Prostate gland (tissue), 2 donors: ENCODE measurements at regions not wholly inside any gene's neighbourhood (a gene's known extent, or its start where the extent isn't known, plus 50 kb on each side); places are given as distances from the start of the nearest gene placed in this dataset.

Experiments used
- DNase-seq: peaks from one replicate; pipeline ENCODE4 v3.0.0-alpha.2; 2019; ENCODE audit warnings: low spot score
- H3K27ac ChIP-seq, 2 donors: fragments of 200-600 bp; sonication (generic); 2 replicates each; pipeline ENCODE4 v1.5.1; 2017 to 2019
- H3K27me3 ChIP-seq: fragments of 200-600 bp; sonication (generic); replicated peaks from 2 replicates; pipeline ENCODE4 v1.5.1; 2019; ENCODE audit not compliant: insufficient read depth
- H3K36me3 ChIP-seq, 2 donors: fragments of 200-600 bp; sonication (generic); 1 replicate in 1 of 2; 2 replicates in 1 of 2; pipeline versions ENCODE4 v1.5.1 to v1.8.1; 2017 to 2019
- H3K4me1 ChIP-seq: fragments of 200-600 bp; sonication (generic); replicated peaks from 2 replicates; pipeline ENCODE4 v1.5.1; 2019
- H3K4me3 ChIP-seq, 2 donors: fragments of 200-600 bp; sonication (generic); 2 replicates each; pipeline ENCODE4 v1.5.1; 2017 to 2019
- H3K9me3 ChIP-seq: fragments of 200-600 bp; sonication (generic); 2 replicates; pipeline ENCODE4 v1.5.1; 2017
- POLR2A ChIP-seq: fragments of 450-650 bp; IDR thresholded peaks from one replicate; pipeline ENCODE4 v1.6.1; 2016; ENCODE audit warnings: antibody characterized with exemption, mild to moderate bottlenecking
- POLR2AphosphoS5 ChIP-seq: sonication (generic); formaldehyde crosslinking; IDR thresholded peaks from one replicate; pipeline ENCODE4 v1.6.1; 2017; ENCODE audit warnings: antibody characterized with exemption
- WGBS: methylation state at CpG from one replicate; pipeline ENCODE4 v1.1.5; 2018; 5-methylcytosine and 5-hydroxymethylcytosine counted together
- intact Hi-C: fragments of 100-400 bp; cut with DNase I; formaldehyde crosslinking; loops from one replicate; pipeline ENCODE4 v1.14.2; 2022
- TF ChIP-seq, protein P1 (sequence below), 4 experiments: fragments of 200-600 bp in 2 of 4; fragments of 450-650 bp in 2 of 4; sonication (generic) in 2 of 4; IDR thresholded peaks; 1 replicate in 3 of 4; 2 replicates in 1 of 4; pipeline ENCODE4 v1.5.1; 2016 to 2019; ENCODE audit warnings: antibody characterized with exemption in 4 of 4, mild to moderate bottlenecking in 2 of 4, moderate library complexity in 2 of 4

DNA sequence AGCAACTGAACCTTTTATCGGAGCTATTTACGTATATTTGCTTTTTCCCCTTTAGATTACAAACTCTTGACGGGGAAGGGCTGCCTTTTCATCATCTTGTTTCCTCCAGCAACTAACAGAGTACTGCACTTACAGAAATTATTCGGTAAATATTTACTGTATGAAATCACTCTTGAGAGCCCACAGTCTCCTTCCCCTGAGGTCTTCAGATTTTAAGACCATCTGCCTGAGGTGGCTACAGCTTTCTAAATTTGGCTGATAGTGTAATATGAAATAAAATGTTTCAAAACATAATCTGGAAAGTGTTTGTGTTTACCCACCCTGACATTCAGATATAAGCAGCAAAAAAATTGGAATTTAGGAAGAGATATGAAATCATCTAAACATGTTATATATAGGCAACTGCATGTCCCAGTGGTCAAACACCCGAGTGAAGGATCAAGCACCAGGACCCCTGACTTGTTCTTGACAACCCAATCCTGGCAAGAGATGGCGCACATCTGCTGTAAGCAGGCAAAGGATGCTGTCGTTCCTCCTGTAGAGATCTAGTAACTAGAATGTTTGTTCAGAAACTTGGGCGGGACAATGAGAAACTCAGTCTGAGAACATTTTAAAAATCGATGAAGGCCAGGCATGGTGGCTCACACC is 60.9 kb downstream of the SIPA1L2 start:
- intact Hi-C loops = no loop called here
- Histone ChIP-seq H3K9me3 (no peaks in the 10 kb centered on the region), H3K4me1 (no peaks in the 10 kb centered on the region), H3K27ac (no peak overlapping the region), H3K36me3 (no peaks in the 10 kb centered on the region), H3K4me3 (no peak overlapping the region), H3K27me3 (no peaks in the 10 kb centered on the region)
- no peak for DNase-seq
- no peak for TF ChIP-seq POLR2A
- TF ChIP-seq, protein P1, sequence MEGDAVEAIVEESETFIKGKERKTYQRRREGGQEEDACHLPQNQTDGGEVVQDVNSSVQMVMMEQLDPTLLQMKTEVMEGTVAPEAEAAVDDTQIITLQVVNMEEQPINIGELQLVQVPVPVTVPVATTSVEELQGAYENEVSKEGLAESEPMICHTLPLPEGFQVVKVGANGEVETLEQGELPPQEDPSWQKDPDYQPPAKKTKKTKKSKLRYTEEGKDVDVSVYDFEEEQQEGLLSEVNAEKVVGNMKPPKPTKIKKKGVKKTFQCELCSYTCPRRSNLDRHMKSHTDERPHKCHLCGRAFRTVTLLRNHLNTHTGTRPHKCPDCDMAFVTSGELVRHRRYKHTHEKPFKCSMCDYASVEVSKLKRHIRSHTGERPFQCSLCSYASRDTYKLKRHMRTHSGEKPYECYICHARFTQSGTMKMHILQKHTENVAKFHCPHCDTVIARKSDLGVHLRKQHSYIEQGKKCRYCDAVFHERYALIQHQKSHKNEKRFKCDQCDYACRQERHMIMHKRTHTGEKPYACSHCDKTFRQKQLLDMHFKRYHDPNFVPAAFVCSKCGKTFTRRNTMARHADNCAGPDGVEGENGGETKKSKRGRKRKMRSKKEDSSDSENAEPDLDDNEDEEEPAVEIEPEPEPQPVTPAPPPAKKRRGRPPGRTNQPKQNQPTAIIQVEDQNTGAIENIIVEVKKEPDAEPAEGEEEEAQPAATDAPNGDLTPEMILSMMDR (IDR thresholded peaks at IDR 0.05) = no peak
- no peak for TF ChIP-seq POLR2AphosphoS5
- 80% methylated on average over 9 of the region's 9 CpGs for WGBS

DNA sequence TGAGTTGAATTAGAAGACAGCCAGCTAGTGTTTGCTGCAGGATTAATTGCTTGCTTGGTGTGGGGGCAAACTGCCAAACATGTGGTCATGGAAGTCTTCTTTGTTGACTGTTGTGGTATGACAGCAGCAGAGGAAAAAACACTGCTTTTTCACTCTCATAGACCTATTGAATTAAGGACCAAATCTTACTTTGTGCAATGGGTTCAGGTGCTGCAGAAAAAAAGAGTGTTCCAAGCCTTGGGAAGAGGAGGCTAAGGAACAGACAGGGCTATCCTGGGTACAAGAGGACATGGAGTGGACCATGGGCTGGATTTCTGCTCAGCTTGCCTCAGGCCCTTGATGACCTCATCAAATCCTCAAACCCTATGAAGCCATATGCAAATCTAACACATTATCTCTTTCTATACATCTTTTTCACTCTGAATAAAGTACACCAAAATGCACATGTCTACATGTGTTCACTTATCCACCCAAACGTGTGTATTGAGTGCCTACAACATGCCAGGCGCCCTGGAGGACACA is 61.5 kb downstream of the SIPA1L2 start:
- Histone ChIP-seq H3K4me3 (no peak overlapping the region), H3K36me3 (no peaks in the 10 kb centered on the region), H3K4me1 (no peaks in the 10 kb centered on the region), H3K9me3 (no peaks in the 10 kb centered on the region), H3K27me3 (no peaks in the 10 kb centered on the region), H3K27ac (no peak overlapping the region)
- TF ChIP-seq POLR2A (no peak), POLR2AphosphoS5 (no peak)
- TF ChIP-seq, protein P1 (IDR thresholded peaks at IDR 0.05) = no peak
- intact Hi-C loops = no loop called here
- WGBS = 85% methylated on average over 2 of the region's 2 CpGs
- DNase-seq = peak; percentile 18

GRCh38 chr1:232566093-232566492 is 63.8 kb downstream of the SIPA1L2 start:
- WGBS = 53% methylated on average over 1 of the region's 1 CpG
- intact Hi-C loops = no loop called here
- no peaks in the 10 kb centered on the region for H3K4me1 ChIP-seq
- no peaks in the 10 kb centered on the region for H3K36me3 ChIP-seq
- no peak for DNase-seq
- TF ChIP-seq POLR2A (no peak), POLR2AphosphoS5 (no peak)
- TF ChIP-seq, protein P1 (IDR thresholded peaks at IDR 0.05) = no peak
- no peak overlapping the region for H3K27ac ChIP-seq
- no peaks in the 10 kb centered on the region for H3K9me3 ChIP-seq
- H3K4me3 ChIP-seq = no peak overlapping the region
- H3K27me3 ChIP-seq = no peaks in the 10 kb centered on the region

- Histone ChIP-seq H3K27ac (no peak overlapping the region), H3K4me3 (no peak overlapping the region), H3K27me3 (no peaks in the 10 kb centered on the region), H3K36me3 (no peaks in the 10 kb centered on the region), H3K4me1 (no peaks in the 10 kb centered on the region), H3K9me3 (no peaks in the 10 kb centered on the region)
- WGBS = 74% methylated on average over 3 of the region's 3 CpGs
- DNase-seq = no peak
- TF ChIP-seq POLR2A (no peak), POLR2AphosphoS5 (no peak)
- TF ChIP-seq, protein P1 (IDR thresholded peaks at IDR 0.05) = no peak
- intact Hi-C loops = no loop called here
These were observed 67.0 kb downstream of the SIPA1L2 start for GRCh38 chr1:232562855-232563510.

- Histone ChIP-seq H3K4me1 (no peaks in the 10 kb centered on the region), H3K27ac (no peak overlapping the region), H3K4me3 (no peak overlapping the region), H3K9me3 (no peaks in the 10 kb centered on the region), H3K36me3 (no peaks in the 10 kb centered on the region), H3K27me3 (no peaks in the 10 kb centered on the region)
- intact Hi-C loops = no loop called here
- WGBS = 96% methylated on average over 2 of the region's 2 CpGs
- DNase-seq = no peak
- TF ChIP-seq, protein P1 (IDR thresholded peaks at IDR 0.05) = no peak
- TF ChIP-seq POLR2AphosphoS5 = no peak
- no peak for TF ChIP-seq POLR2A
These were observed 68.6 kb downstream of the SIPA1L2 start for GRCh38 chr1:232561381-232561780.
